ENCODE measurements at regions not wholly inside any gene's neighbourhood (a gene's known extent, or its start where the extent isn't known, plus 50 kb on each side); places are given as distances from the start of the nearest gene placed in this dataset.

DNA sequence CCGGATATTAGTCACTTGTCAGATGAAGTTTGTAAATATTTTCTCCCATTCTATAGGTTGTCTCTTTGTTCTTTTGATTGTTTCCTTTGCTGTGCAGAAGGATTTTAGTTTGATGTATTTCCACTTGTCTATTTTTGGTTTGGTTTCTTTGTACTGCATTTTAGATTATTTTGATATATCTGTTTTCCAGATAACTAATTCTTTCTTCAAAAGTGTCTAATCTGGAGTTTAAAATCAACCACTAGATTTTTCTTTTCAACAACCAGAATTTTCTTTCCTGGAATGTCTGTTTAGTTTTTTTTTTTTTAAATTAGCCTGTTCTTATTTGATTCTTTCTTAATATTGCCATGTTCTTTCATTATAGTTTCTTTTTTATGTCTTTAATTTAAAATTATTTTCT lies 116.8 kb upstream of the INHBA start:
- TF ChIP-seq, protein P1, sequence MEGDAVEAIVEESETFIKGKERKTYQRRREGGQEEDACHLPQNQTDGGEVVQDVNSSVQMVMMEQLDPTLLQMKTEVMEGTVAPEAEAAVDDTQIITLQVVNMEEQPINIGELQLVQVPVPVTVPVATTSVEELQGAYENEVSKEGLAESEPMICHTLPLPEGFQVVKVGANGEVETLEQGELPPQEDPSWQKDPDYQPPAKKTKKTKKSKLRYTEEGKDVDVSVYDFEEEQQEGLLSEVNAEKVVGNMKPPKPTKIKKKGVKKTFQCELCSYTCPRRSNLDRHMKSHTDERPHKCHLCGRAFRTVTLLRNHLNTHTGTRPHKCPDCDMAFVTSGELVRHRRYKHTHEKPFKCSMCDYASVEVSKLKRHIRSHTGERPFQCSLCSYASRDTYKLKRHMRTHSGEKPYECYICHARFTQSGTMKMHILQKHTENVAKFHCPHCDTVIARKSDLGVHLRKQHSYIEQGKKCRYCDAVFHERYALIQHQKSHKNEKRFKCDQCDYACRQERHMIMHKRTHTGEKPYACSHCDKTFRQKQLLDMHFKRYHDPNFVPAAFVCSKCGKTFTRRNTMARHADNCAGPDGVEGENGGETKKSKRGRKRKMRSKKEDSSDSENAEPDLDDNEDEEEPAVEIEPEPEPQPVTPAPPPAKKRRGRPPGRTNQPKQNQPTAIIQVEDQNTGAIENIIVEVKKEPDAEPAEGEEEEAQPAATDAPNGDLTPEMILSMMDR (optimal IDR thresholded peaks at IDR 0.05 in 1 of 3, IDR thresholded peaks at IDR 0.05 in 1 of 3, conservative IDR thresholded peaks at IDR 0.05 in 1 of 3; ENCODE audit: extremely low read depth in 1 of 3, insufficient read depth in 2 of 3, low read length in 3 of 3): no peak
- no peak for TF ChIP-seq EZH2 (IDR thresholded peaks at IDR 0.05; ENCODE audit: low read length)

Data from keratinocyte (primary cell).